ENCODE measurements at regions not wholly inside any gene's neighbourhood (a gene's known extent, or its start where the extent isn't known, plus 50 kb on each side); places are given as distances from the start of the nearest gene placed in this dataset.

GRCh38 chr12:34598851-34599529 is 576.7 kb downstream of the ALG10 start:
- no peak for DNase-seq (ENCODE audit: low read depth)
- TF ChIP-seq CTCF (IDR thresholded peaks at IDR 0.05; ENCODE audit: insufficient read depth, low read depth, low read length, missing control alignments), result no peak
- H3K4me3 ChIP-seq (ENCODE audit: low read length), result no peak overlapping the region

GRCh38 chr12:34599530-34600513 is 577.5 kb downstream of the ALG10 start:
- H3K4me3 ChIP-seq (ENCODE audit: low read length), result no peak overlapping the region
- no peak for TF ChIP-seq CTCF (IDR thresholded peaks at IDR 0.05; ENCODE audit: insufficient read depth, low read depth, low read length, missing control alignments)
- DNase-seq (ENCODE audit: low read depth), result no peak

GRCh38 chr12:34600592-34601462 is 578.5 kb downstream of the ALG10 start:
- TF ChIP-seq CTCF (IDR thresholded peaks at IDR 0.05; ENCODE audit: insufficient read depth, low read depth, low read length, missing control alignments), result no peak
- DNase-seq (ENCODE audit: low read depth), result no peak
- no peak overlapping the region for H3K4me3 ChIP-seq (ENCODE audit: low read length)

GRCh38 chr12:34601689-34602088 is 579.4 kb downstream of the ALG10 start:
- DNase-seq (ENCODE audit: low read depth), result no peak
- TF ChIP-seq CTCF (IDR thresholded peaks at IDR 0.05; ENCODE audit: insufficient read depth, low read depth, low read length, missing control alignments), result no peak
- H3K4me3 ChIP-seq (ENCODE audit: low read length), result no peak overlapping the region

GRCh38 chr12:34602213-34602940 is 580.1 kb downstream of the ALG10 start:
- no peak for TF ChIP-seq CTCF (IDR thresholded peaks at IDR 0.05; ENCODE audit: insufficient read depth, low read depth, low read length, missing control alignments)
- H3K4me3 ChIP-seq (ENCODE audit: low read length), result no peak overlapping the region
- DNase-seq (ENCODE audit: low read depth), result no peak

Measured in epithelial cell of esophagus (primary cell).